ENCODE measurements at regions not wholly inside any gene's neighbourhood (a gene's known extent, or its start where the extent isn't known, plus 50 kb on each side); places are given as distances from the start of the nearest gene placed in this dataset.
"Not testable (repeated sequence)": the region's sequence is repeated elsewhere in the genome, so short reads cannot be mapped to it uniquely, and the experiment has no call there.

- DNase-seq (ENCODE audit: low read depth): no peak
These were observed 134.9 kb upstream of the TOP1 start for GRCh38 chr20:40893610-40894236.

DNA sequence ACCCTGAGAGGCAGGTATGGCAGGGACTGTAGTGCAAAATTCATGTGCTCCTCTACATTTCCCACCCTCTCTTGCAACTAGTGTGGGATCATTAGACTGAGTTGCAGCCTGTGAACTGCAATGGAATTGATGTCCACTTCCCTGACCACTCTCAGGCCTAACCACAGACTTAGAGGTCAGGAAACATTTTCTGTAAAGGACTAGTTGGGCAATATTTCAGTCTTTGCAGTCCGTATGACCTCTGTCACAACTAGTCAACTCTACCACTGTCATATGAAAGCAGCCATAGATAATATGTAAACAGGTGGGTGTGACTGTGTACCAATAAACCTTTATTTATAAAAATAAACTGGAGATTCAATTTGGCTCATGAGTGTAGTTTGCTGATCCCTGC lies 134.4 kb upstream of the TOP1 start:
- DNase-seq (ENCODE audit: low read depth): no peak

DNA sequence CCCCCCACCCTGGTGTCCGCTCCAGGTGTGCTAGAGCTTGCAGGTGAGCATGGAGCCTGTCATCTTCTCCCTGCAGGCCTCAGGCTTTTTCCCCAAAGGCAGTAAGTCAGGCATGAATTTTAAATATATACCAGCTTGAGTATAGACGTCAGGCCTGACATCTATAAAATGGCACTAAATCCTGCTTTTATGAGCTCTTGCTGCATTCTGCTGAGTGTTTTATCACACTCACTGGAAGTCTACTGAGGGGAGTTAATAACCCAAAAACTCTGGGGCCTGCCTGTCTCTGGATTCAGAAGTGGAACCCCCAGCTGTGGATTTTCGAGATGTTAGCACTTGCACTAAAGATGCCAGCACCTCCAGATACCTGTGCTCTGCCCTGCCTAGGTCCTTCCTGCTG lies 133.4 kb upstream of the TOP1 start:
- DNase-seq (ENCODE audit: low read depth): no peak

DNA sequence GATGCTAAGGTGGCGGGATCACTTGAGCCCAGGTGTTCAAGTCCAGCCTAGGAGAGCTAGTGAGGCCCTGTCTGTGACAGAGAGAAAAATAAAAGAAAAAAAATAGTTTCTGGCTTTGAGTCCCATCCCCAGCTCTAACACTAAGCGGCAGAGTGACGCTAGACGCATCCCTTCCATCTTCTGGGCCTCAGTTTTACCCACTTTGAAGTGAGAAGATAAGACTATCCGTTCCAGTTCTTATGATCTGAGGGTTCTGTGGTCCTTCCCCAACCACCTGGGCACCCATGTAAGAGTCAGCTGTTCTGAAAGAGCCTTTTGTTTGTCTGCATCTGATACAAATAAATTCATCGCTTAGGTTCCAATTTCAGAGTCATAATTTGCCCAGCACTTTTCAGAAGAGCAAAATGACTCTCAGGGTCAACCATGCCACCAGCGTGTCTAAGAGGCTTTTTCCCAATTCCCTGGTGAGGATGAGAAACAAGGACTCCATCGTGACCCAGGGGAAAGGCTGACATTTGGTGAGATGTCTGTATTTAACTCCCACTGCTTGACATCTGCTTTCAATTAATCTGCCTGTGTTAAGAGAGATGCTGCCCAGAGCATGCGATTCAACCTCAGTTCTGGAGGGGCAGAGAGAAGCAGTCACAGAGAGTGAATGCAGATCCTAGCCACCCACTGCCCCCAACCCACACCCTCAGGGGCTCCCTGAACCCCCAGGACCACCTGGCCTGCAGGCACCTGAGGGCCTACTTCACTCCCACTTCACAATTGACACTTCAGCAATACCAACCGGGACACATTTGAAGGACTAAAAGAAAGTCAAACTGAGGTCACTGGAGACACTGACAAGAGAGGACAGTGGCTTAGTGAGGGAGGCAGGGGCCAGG lies 131.6 kb upstream of the TOP1 start:
- no peak for DNase-seq (ENCODE audit: low read depth)

GRCh38 chr20:40899344-40899743 lies 129.3 kb upstream of the TOP1 start:
- DNase-seq (ENCODE audit: low read depth): no peak

GRCh38 chr20:40900666-40901215 lies 127.9 kb upstream of the TOP1 start:
- no peak for DNase-seq (ENCODE audit: low read depth)

GRCh38 chr20:40902661-40903060 lies 126.0 kb upstream of the TOP1 start:
- no peak for DNase-seq (ENCODE audit: low read depth)

DNA sequence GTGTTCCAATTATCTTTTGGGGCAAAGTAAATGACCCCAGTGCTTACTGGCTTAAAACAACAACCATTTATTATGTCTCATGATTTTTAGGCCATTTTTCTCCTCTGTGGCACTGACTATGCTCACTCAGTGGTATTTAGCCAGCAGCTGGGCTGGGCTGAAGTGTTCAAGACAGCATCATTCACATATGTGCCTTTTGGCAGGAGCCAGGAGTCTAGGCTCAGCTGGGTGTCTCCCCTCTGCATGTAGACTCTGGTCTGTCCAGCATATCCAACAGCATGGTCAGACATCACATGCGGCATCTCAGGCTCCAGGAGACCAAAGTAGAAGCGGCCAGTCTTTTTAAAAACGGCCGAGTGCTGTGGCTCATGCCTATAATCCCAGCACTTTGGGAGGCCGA lies 120.3 kb upstream of the TOP1 start:
- no peak for DNase-seq (ENCODE audit: low read depth)

DNA sequence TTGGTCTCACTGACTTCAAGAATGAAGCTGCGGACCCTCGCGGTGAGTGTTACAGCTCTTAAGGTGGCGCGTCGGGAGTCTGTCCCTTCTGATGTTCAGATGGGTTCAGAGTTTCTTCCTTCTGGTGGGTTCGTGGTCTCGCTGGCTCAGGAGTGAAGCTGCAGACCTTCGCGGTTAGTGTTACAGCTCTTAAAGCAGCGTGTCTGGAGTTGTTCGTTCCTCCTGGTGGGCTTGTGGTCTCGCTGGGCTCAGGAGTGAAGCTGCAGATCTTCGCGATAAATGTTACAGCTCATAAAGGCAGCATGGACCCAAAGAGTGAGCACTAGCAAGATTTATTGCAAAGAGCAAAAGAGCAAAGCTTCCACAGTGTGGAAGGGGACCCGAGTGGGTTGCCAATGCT lies 119.1 kb upstream of the TOP1 start:
- not testable (repeated sequence) for DNase-seq (ENCODE audit: low read depth)

DNA sequence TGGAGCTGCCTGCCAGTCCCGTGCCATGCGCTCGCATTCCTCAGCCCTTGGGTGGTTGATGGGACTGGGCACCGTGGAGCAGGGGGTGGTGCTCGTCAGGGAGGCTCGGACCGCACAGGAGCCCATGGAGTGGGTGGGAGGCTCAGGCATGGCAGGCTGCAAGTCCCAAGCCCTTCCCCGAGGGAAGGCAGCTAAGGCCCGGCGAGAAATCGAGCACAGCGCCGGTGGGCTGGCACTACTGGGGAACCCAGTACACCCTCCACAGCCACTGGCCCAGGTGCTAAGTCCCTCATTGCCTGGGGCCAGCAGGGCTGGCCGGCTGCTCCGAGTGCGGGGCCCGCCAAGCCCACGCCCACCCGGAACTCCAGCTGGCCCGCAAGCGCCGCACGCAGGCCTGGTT lies 118.2 kb upstream of the TOP1 start:
- DNase-seq (ENCODE audit: low read depth): not testable (repeated sequence)

- DNase-seq (ENCODE audit: low read depth): not testable (repeated sequence)
These were observed 117.5 kb upstream of the TOP1 start for GRCh38 chr20:40911152-40911551.

GRCh38 chr20:40913224-40914185 lies 115.1 kb upstream of the TOP1 start:
- no peak for DNase-seq (ENCODE audit: low read depth)

DNA sequence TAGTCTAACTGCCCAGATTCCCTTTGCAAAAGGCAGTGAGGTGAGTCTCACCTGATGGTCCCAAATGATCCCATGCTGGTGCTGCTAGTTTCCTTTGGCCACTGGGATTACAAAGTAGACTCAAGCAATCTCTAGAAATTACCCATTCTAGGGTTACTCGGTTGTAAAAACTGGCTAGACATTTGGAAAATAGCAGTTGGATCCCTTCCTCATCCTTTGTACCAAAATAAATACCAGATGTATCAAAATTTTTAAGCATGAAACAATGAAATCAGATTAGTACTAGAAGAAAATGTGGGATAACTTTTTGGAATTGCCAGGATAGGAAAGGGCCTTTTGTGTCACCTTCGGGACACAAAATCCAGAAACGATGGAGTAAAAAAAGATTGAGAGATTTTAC lies 112.9 kb upstream of the TOP1 start:
- DNase-seq (ENCODE audit: low read depth): no peak

- no peak for DNase-seq (ENCODE audit: low read depth)
These were observed 112.3 kb upstream of the TOP1 start for GRCh38 chr20:40916276-40916675.

- no peak for DNase-seq (ENCODE audit: low read depth)
These were observed 108.3 kb upstream of the TOP1 start for GRCh38 chr20:40920291-40920690.

DNA sequence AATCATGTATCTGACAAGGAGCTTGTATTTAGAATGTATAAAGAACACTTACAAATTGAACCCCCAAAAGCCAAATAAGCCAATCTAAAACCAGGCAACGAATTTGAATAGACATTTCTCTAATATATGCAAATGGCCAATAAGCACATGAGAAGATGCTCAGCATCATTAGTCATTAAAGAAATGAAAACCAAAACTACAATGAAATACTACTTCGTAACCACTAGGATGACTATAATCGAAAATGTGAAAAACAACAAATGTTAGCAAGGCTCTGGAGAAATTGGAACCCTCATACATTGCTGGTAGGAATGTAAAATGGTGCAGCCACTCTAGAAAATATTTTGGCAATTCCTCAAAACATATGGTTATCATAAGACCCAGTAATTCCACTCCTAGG lies 105.8 kb upstream of the TOP1 start:
- no peak for DNase-seq (ENCODE audit: low read depth)

GRCh38 chr20:40925829-40926510 lies 102.7 kb upstream of the TOP1 start:
- DNase-seq (ENCODE audit: low read depth): no peak

GRCh38 chr20:40926928-40927327 lies 101.7 kb upstream of the TOP1 start:
- no peak for DNase-seq (ENCODE audit: low read depth)

DNA sequence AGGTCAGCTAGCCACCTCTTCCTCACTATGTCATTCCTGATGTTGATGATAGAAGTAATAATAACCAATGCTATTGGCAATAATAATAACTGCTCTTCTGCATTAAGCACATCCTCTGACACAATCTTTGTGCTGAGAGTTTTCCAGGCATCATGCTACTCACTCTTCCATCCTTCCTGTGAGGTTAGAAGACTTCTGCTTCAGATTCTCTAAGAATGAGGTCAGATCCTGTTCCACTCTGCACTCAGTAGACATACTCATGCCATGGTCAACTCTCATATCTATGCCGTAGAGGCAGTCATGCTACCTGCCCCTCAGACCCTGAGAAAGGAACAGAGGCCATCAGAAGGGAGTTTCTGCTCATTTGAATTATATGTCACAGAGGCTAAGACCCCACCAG lies 98.1 kb upstream of the TOP1 start:
- DNase-seq (ENCODE audit: low read depth): no peak

- no peak for DNase-seq (ENCODE audit: low read depth)
These were observed 97.1 kb upstream of the TOP1 start for GRCh38 chr20:40931410-40932044.

DNA sequence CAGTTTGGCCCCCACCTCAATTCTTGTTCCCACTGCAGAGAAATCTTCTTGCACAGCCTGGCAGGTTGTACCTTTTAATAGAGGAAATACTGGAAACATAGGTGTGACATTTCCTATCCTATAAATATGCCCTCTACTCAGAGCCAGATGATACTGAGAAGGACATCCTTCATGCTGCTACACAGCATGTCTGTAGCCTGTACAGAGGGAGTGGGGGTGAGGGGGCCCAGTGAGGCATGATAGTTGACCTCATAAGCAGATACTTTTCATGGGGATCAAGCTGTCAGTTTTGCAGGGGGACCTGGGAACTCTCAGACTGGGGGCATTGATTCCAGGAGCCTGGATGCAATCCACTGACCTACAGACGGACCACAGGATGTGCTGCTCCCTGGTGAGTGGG lies 96.2 kb upstream of the TOP1 start:
- no peak for DNase-seq (ENCODE audit: low read depth)

Data from activated T-helper 1 cell treated with Interleukin-2 at 50 U/mL for 16 hours (primary cell).